ENCODE measurements at regions not wholly inside any gene's neighbourhood (a gene's known extent, or its start where the extent isn't known, plus 50 kb on each side); places are given as distances from the start of the nearest gene placed in this dataset.

GRCh38 chr16:59236804-59237458 lies 502.8 kb upstream of the GOT2 start:
- no peak overlapping the region for H3K9ac ChIP-seq (ENCODE audit: low read length)
- H3K27me3 ChIP-seq (ENCODE audit: low read length): no peaks in the 10 kb centered on the region
- CTCF ChIA-PET: no interaction called here
- H2AFZ ChIP-seq (ENCODE audit: low read length): no peak overlapping the region
- ATAC-seq (no peak), DNase-seq (no peak)
- no peaks in the 10 kb centered on the region for H3K36me3 ChIP-seq (ENCODE audit: low read depth, low read length)
- H3K79me2 ChIP-seq (ENCODE audit: low read length): no peaks in the 10 kb centered on the region
- H3K27ac ChIP-seq (ENCODE audit: low read length): no peak overlapping the region
- H3F3A ChIP-seq (ENCODE audit: low read length, unreplicated experiment): no peaks in the 10 kb centered on the region
- H3K9me3 ChIP-seq (ENCODE audit: low read length): no peaks in the 10 kb centered on the region
- no peaks in the 10 kb centered on the region for H4K20me1 ChIP-seq (ENCODE audit: low read length)
- H3K9me2 ChIP-seq (replicated peaks; ENCODE audit: low read length): no peaks in the 10 kb centered on the region
- intact Hi-C loops (cut with micrococcal nuclease): no loop called here
- TF ChIP-seq CTCF (conservative IDR thresholded peaks at IDR 0.05; ENCODE audit: low read depth, low read length): no peak
- TF ChIP-seq EZH2phosphoT487 (IDR thresholded peaks at IDR 0.05; ENCODE audit: borderline replicate concordance, low read length): no peak
- no peak for TF ChIP-seq EZH2 (IDR thresholded peaks at IDR 0.05; ENCODE audit: low read length, unreplicated experiment)
- no TSS peak for BruUV-seq (replicated peaks)
- POLR2A ChIA-PET (ENCODE audit: unreplicated experiment): no interaction called here
- no peaks in the 10 kb centered on the region for H3K4me1 ChIP-seq (ENCODE audit: insufficient read depth, low read length)
- no peak overlapping the region for H3K4me2 ChIP-seq (ENCODE audit: low read length)
- no peak overlapping the region for H3K4me3 ChIP-seq (ENCODE audit: low read length)

DNA sequence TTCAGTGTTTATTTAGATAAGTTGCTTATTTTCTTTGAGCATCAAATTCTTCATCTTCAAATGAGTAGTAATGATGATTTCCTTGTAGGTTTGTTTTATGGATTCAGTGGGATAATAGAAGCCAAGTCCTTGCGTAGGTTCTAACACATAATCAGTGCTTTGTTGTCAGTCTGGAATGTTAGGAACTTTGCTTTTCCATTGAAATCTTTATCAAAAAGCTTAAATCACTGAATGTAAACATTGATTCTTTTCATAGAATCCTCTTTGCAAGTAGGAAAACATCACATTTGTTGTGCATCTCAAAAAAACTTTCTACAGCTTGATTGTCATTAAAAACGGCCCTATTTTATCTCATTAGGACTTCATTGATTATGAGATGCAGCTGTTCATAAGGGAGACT lies 490.3 kb upstream of the GOT2 start:
- ChIA-PET CTCF (no interaction called here), POLR2A (ENCODE audit: unreplicated experiment) (no interaction called here)
- no peak overlapping the region for H3K9ac ChIP-seq (ENCODE audit: low read length)
- no peaks in the 10 kb centered on the region for H3K9me3 ChIP-seq (ENCODE audit: low read length)
- H3K4me3 ChIP-seq (ENCODE audit: low read length): no peak overlapping the region
- no peaks in the 10 kb centered on the region for H3F3A ChIP-seq (ENCODE audit: low read length, unreplicated experiment)
- H3K79me2 ChIP-seq (ENCODE audit: low read length): no peaks in the 10 kb centered on the region
- H2AFZ ChIP-seq (ENCODE audit: low read length): no peak overlapping the region
- ATAC-seq (no peak), DNase-seq (no peak)
- H3K4me2 ChIP-seq (ENCODE audit: low read length): no peak overlapping the region
- BruUV-seq (replicated peaks): no TSS peak
- no peaks in the 10 kb centered on the region for H4K20me1 ChIP-seq (ENCODE audit: low read length)
- intact Hi-C loops (cut with micrococcal nuclease): no loop called here
- H3K27ac ChIP-seq (ENCODE audit: low read length): no peak overlapping the region
- no peaks in the 10 kb centered on the region for H3K36me3 ChIP-seq (ENCODE audit: low read depth, low read length)
- TF ChIP-seq EZH2phosphoT487 (IDR thresholded peaks at IDR 0.05; ENCODE audit: borderline replicate concordance, low read length) (no peak), EZH2 (IDR thresholded peaks at IDR 0.05; ENCODE audit: low read length, unreplicated experiment) (no peak), CTCF (conservative IDR thresholded peaks at IDR 0.05; ENCODE audit: low read depth, low read length) (no peak)
- H3K4me1 ChIP-seq (ENCODE audit: insufficient read depth, low read length): no peaks in the 10 kb centered on the region
- H3K27me3 ChIP-seq (ENCODE audit: low read length): no peaks in the 10 kb centered on the region
- no peaks in the 10 kb centered on the region for H3K9me2 ChIP-seq (replicated peaks; ENCODE audit: low read length)

GRCh38 chr16:59220011-59220410 lies 485.9 kb upstream of the GOT2 start:
- no peaks in the 10 kb centered on the region for H3K9me3 ChIP-seq (ENCODE audit: low read length)
- H4K20me1 ChIP-seq (ENCODE audit: low read length): no peaks in the 10 kb centered on the region
- H3K4me1 ChIP-seq (ENCODE audit: insufficient read depth, low read length): no peaks in the 10 kb centered on the region
- intact Hi-C loops (cut with micrococcal nuclease): no loop called here
- no peak overlapping the region for H2AFZ ChIP-seq (ENCODE audit: low read length)
- ATAC-seq (no peak), DNase-seq (no peak)
- no peaks in the 10 kb centered on the region for H3K36me3 ChIP-seq (ENCODE audit: low read depth, low read length)
- no peak overlapping the region for H3K27ac ChIP-seq (ENCODE audit: low read length)
- H3F3A ChIP-seq (ENCODE audit: low read length, unreplicated experiment): no peaks in the 10 kb centered on the region
- BruUV-seq (replicated peaks): no TSS peak
- no peaks in the 10 kb centered on the region for H3K79me2 ChIP-seq (ENCODE audit: low read length)
- H3K9ac ChIP-seq (ENCODE audit: low read length): no peak overlapping the region
- no peaks in the 10 kb centered on the region for H3K9me2 ChIP-seq (replicated peaks; ENCODE audit: low read length)
- ChIA-PET CTCF (no interaction called here), POLR2A (ENCODE audit: unreplicated experiment) (no interaction called here)
- no peaks in the 10 kb centered on the region for H3K27me3 ChIP-seq (ENCODE audit: low read length)
- TF ChIP-seq EZH2 (IDR thresholded peaks at IDR 0.05; ENCODE audit: low read length, unreplicated experiment) (no peak), EZH2phosphoT487 (IDR thresholded peaks at IDR 0.05; ENCODE audit: borderline replicate concordance, low read length) (no peak), CTCF (conservative IDR thresholded peaks at IDR 0.05; ENCODE audit: low read depth, low read length) (no peak)
- H3K4me2 ChIP-seq (ENCODE audit: low read length): no peak overlapping the region
- H3K4me3 ChIP-seq (ENCODE audit: low read length): no peak overlapping the region

Data from PC-3 (cell line).